GM18858 (cell line): ENCODE measurements at regions not wholly inside any gene's neighbourhood (a gene's known extent, or its start where the extent isn't known, plus 50 kb on each side); places are given as distances from the start of the nearest gene placed in this dataset.
A peak's percentile ranks its signal among the peaks of the same experiment; 100 is the strongest.

Source experiments
- ATAC-seq: cut with Tn5 transposase; IDR thresholded peaks from one replicate; pipeline ENCODE4 v1.9.1; 2021; ENCODE audit not compliant: unreplicated experiment

DNA sequence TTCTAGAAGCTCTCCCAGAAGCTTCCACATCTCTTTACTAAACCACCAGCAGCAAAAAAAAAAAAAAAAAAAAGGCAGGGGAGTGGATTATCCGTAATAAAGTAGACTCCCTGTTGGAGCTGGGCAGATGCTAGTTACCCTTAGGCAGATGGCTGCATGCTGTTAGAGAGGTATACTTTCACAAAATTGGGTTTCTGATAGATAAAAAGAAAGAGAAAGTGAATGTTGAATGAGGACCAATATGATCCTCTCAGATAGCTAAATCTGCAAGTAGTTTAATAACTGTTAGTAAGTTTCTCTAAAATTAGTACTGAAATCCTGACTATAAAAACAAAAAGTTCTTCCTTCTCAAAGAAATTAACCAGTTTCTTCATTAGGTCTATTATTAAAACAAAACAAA, 195.4 kb downstream of the ANAPC10 start:
- ATAC-seq: peak; percentile 52

DNA sequence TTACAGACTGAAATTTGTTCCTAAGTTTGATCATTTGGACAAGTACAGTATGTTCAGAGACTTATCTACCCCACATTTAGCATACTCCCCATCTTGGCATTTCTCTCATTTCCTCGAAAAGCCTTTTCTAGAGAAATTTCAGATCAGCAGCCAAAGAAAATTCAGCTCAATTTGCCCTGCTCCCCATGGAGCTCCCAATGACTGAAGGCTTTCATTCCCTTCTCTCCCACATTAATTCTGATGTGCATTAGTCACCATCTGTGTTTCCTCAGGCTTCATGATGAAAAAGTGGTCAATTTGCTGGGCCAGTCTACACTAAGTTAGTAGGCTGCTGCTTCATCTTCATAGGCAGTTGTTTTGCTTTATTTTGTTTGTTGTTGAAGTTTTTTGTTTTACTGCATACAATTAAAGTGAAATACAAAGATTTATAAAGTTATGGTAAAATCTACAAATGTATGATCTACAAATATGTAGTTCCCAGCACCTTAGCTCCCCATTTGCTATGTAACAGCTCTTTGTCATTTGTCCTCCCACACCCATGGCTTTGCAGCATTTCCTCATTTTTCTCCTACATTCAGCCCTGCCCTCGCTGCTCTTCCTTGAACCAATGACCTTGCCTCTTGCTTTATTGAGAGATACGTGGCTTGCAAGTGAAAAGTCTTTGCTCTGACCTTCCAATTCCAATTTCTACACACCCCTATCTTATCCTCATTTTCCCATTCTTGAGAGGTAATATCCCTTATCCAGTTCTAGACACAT, 193.9 kb downstream of the ANAPC10 start:
- ATAC-seq: no peak

DNA sequence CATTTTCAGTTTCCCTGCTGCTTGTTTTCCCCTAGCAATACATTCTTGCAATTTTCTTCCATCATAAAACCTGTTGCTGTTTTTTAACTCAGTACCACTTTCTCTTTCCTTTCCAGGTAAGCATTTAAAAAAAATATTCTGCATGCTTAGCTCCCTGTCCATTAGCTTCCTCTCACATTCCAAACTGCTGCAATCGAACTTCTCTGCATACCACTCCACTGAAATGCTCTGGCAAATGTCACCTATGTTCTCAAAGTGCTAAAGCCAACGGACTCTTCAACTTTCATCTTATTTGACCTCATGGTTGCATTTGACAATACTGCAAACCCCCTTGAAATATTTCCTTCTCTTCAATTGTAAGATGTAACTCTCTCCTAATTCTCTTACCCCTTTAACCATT, 192.7 kb downstream of the ANAPC10 start:
- ATAC-seq: no peak

DNA sequence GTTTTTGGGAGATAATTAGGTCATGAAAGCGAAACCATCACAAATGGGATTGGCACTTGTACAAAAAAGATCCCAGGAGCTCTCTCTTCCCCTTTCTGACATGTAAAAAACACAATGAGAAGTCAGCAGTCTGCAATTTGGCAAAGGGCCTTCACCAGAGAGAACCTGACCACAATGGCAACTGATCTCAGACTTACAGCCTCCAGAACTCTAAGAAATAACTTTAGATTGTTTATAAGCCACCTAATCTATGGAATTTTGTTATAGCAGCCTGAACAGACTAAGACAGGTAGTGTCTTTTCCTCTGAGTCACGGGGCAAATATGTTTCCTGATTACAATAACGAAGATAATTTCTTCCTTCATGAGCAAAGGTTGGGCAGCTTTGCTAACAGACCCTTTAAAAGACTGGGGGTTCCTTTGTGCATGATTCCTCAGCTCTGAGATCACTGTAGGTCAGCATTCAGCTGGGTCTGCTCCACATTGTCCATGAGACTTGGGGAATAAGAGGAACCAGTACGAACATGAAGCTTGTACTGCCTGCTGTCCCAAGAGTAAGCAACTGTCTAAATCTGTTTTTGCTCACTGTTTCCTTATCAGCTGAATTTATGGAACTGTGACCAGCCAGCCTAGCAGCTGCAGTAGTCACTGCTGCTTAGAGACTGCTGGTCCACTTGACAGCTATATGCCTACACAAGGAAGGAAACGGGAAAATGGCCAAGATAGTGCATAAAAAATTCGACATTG, 191.6 kb downstream of the ANAPC10 start:
- ATAC-seq: peak; percentile 48

DNA sequence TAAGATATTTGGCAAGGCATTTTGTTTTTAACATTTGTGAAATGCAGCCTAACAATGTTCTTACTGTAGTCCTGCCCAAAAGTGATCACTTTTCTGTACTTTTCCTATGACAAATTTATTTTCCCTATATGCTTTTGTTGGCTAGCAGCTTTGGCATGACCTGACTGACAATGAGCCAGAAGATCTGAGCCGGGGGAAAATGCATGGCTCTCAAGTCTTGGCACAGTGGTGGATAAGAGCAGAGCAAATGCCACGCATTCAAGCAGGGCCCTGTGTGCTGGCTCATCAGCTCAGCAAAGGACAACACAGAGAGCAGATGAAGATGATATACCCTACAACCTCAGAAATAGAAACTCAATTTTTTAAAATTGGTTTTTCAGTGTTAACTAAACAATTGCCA, 187.3 kb downstream of the ANAPC10 start:
- no peak for ATAC-seq
